SU-DHL-6 (cell line): ENCODE measurements at regions not wholly inside any gene's neighbourhood (a gene's known extent, or its start where the extent isn't known, plus 50 kb on each side); places are given as distances from the start of the nearest gene placed in this dataset.
"Not testable (repeated sequence)": the region's sequence is repeated elsewhere in the genome, so short reads cannot be mapped to it uniquely, and the experiment has no call there.

Experiments
- H2AFZ ChIP-seq: fragments of 200-600 bp; sonication (generic); 2 replicates; pipeline ENCODE4 v1.6.1; 2014; ENCODE audit warnings: low read depth, mild to moderate bottlenecking, moderate library complexity, mixed read lengths, antibody characterized with exemption, low read length; ENCODE audit not compliant: severe bottlenecking
- H3F3A ChIP-seq: fragments of 200-600 bp; shearing (Covaris generic); 2 replicates; pipeline ENCODE4 v1.6.0; 2016; ENCODE audit warnings: antibody characterized with exemption, mild to moderate bottlenecking; ENCODE audit not compliant: insufficient read depth
- H3K27ac ChIP-seq: fragments of 200-600 bp; sonication (generic); 2 replicates; pipeline ENCODE4 v1.5.1; 2016; ENCODE audit warnings: low read depth, mild to moderate bottlenecking, low read length, moderate library complexity, mixed read lengths
- H3K27me3 ChIP-seq: fragments of 200-600 bp; sonication (generic), shearing (Covaris generic); 2 replicates; pipeline ENCODE4 v1.6.0; 2014; ENCODE audit warnings: mild to moderate bottlenecking, low read length
- H3K36me3 ChIP-seq: fragments of 200-600 bp; sonication (generic); 2 replicates; pipeline ENCODE4 v1.6.1; 2014; ENCODE audit warnings: mild to moderate bottlenecking, low read length, mixed read lengths
- H3K4me2 ChIP-seq: fragments of 300-600, 200-600 bp; shearing (Covaris generic), sonication (generic); 2 replicates; pipeline ENCODE4 v1.6.0; 2014; ENCODE audit warnings: low read length, low read depth, mild to moderate bottlenecking; ENCODE audit not compliant: poor library complexity, severe bottlenecking
- H3K4me3 ChIP-seq: fragments of 200-600 bp; sonication (generic); 2 replicates; pipeline ENCODE4 v1.5.1; 2014; ENCODE audit warnings: antibody characterized with exemption, low read length, mild to moderate bottlenecking, mixed read lengths; ENCODE audit not compliant: insufficient read depth, poor library complexity, severe bottlenecking
- H3K79me2 ChIP-seq: fragments of 200-600 bp; sonication (generic); 2 replicates; pipeline ENCODE4 v1.6.1; 2014; ENCODE audit warnings: mild to moderate bottlenecking, low read length, moderate library complexity; ENCODE audit not compliant: insufficient read depth
- H3K9ac ChIP-seq: fragments of 200-600 bp; sonication (generic); 2 replicates; pipeline ENCODE4 v1.7.0; 2014; ENCODE audit warnings: mild to moderate bottlenecking, low read length
- H3K9me2 ChIP-seq: fragments of 200-600 bp; sonication (generic); replicated peaks from 2 replicates; pipeline ENCODE4 v1.6.1; 2014; ENCODE audit warnings: low read length; ENCODE audit not compliant: insufficient read depth
- H3K9me3 ChIP-seq: fragments of 200-600 bp; sonication (generic); 2 replicates; pipeline ENCODE4 v1.6.1; 2014; ENCODE audit warnings: low read length, mixed read lengths; ENCODE audit not compliant: insufficient read depth
- H4K20me1 ChIP-seq: fragments of 200-600 bp; sonication (generic); 2 replicates; pipeline ENCODE4 v1.6.1; 2014; ENCODE audit warnings: low read depth, mild to moderate bottlenecking, antibody characterized with exemption, low read length, moderate library complexity, mixed read lengths
- CTCF ChIP-seq: fragments of 200-600 bp; sonication (generic); IDR thresholded peaks from one replicate; pipeline ENCODE4 v1.5.1; 2017; ENCODE audit warnings: antibody characterized with exemption, mild to moderate bottlenecking, low read length, moderate library complexity; ENCODE audit not compliant: insufficient read depth, poor library complexity, severe bottlenecking
- EZH2phosphoT487 ChIP-seq: fragments of 200-600 bp; sonication (generic), shearing (Covaris generic); conservative IDR thresholded peaks from 2 replicates; pipeline ENCODE4 v1.6.1; 2018; ENCODE audit warnings: mild to moderate bottlenecking, antibody characterized with exemption, low read length, moderate library complexity, mixed read lengths

DNA sequence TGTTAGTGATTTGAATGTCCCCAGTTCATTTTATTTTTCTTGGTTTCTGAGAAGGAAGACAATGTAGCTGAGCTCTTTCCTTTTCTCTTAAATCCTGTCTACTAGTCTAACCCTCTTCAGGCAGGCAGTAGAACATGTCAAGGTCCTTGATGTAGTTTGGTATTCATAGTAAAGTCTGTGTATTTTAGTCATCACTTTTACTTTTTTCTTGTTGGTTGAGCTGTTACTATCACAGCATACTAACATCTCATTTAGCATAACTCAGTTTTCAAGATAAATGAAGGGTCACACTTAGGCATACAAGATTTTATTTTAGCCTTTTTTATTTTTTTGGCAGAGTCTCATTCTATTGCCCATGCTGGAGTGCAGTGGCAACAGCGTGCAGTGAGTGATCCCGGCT, 70.5 kb downstream of the KPNA2 start:
- Histone ChIP-seq H3K27ac (no peak overlapping the region), H3K9ac (no peak overlapping the region)
- TF ChIP-seq CTCF (no peak), EZH2phosphoT487 (no peak)

GRCh38 chr17:68107373-68107772, 71.8 kb downstream of the KPNA2 start:
- Histone ChIP-seq H3F3A (peaks cover 15% of the 10 kb centered on the region), H3K4me3 (no peak overlapping the region), H3K27ac (no peak overlapping the region), H3K4me2 (no peak overlapping the region), H2AFZ (no peak overlapping the region), H3K9me2 (no peaks in the 10 kb centered on the region), H3K9me3 (no peaks in the 10 kb centered on the region), H3K27me3 (no peaks in the 10 kb centered on the region), H3K79me2 (0 out of 2 replicates have a peak, but pooled peaks cover 3% of the 10 kb centered on the region), H3K36me3 (no peaks in the 10 kb centered on the region; the same call in 1 of the 2 replicates), H4K20me1 (no peaks in the 10 kb centered on the region), H3K9ac (no peak overlapping the region)
- TF ChIP-seq CTCF (no peak), EZH2phosphoT487 (no peak)

More for the DNA sequence above, 70.5 kb downstream of the KPNA2 start:
- Histone ChIP-seq H3K27me3 (no peaks in the 10 kb centered on the region), H3K4me2 (no peak overlapping the region), H3K36me3 (no peaks in the 10 kb centered on the region; the same call in 1 of the 2 replicates), H3K4me3 (no peak overlapping the region), H3K9me3 (no peaks in the 10 kb centered on the region), H3F3A (peaks cover 15% of the 10 kb centered on the region), H2AFZ (no peak overlapping the region), H3K79me2 (0 out of 2 replicates have a peak, but pooled peaks cover 3% of the 10 kb centered on the region), H3K9me2 (no peaks in the 10 kb centered on the region), H4K20me1 (no peaks in the 10 kb centered on the region)

- no peak overlapping the region for H3K4me2 ChIP-seq
- no peak overlapping the region for H3K27ac ChIP-seq
- H3K79me2 ChIP-seq = 0 out of 2 replicates have a peak, but pooled peaks cover 3% of the 10 kb centered on the region
- no peaks in the 10 kb centered on the region for H3K27me3 ChIP-seq
- no peaks in the 10 kb centered on the region for H4K20me1 ChIP-seq
- H3K4me3 ChIP-seq = no peak overlapping the region
- peaks cover 8% of the 10 kb centered on the region for H3F3A ChIP-seq
- H3K9me2 ChIP-seq = no peaks in the 10 kb centered on the region
- TF ChIP-seq EZH2phosphoT487 = no peak
- no peaks in the 10 kb centered on the region for H3K9me3 ChIP-seq
- H3K36me3 ChIP-seq = no peaks in the 10 kb centered on the region; the same call in 1 of the 2 replicates
- no peak overlapping the region for H2AFZ ChIP-seq
- no peak overlapping the region for H3K9ac ChIP-seq
These were observed 72.9 kb downstream of the KPNA2 start for GRCh38 chr17:68108313-68109000.

- H3K27ac ChIP-seq, H2AFZ ChIP-seq, H3K27me3 ChIP-seq, H3K36me3 ChIP-seq, H3K9ac ChIP-seq, H4K20me1 ChIP-seq, H3K4me2 ChIP-seq, H3K79me2 ChIP-seq, H3F3A ChIP-seq, H3K4me3 ChIP-seq, H3K9me2 ChIP-seq, H3K9me3 ChIP-seq: not testable (repeated sequence)
These were observed 73.9 kb downstream of the KPNA2 start for GRCh38 chr17:68109404-68109803.

DNA sequence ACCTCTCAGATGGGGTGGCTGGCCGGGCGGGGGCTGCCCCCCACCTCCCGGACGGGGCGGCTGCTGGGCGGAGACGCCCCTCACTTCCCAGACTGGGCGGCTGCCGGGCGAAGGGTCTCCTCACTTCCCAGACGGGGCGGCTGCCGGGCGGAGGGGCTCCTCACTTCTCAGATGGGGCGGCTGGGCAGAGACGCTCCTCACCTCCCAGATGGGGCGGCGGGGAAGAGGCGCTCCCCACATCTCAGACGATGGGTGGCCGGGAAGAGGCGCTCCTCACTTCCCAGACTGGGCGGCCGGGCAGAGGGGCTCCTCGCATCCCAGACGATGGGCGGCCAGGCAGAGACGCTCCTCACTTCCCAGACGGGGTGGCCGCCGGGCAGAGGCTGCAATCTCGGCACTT, 80.7 kb downstream of the KPNA2 start:
- not testable (repeated sequence) for H3K79me2 ChIP-seq, H3K9me2 ChIP-seq, H3F3A ChIP-seq

More for the DNA sequence above, 80.7 kb downstream of the KPNA2 start:
- H3K4me3 ChIP-seq, H2AFZ ChIP-seq, H3K27ac ChIP-seq, H3K36me3 ChIP-seq, H3K4me2 ChIP-seq, H3K9me3 ChIP-seq, H3K9ac ChIP-seq, H3K27me3 ChIP-seq, H4K20me1 ChIP-seq: not testable (repeated sequence)
